ENCODE measurements at regions not wholly inside any gene's neighbourhood (a gene's known extent, or its start where the extent isn't known, plus 50 kb on each side); places are given as distances from the start of the nearest gene placed in this dataset.
"Not testable (repeated sequence)": the region's sequence is repeated elsewhere in the genome, so short reads cannot be mapped to it uniquely, and the experiment has no call there.

GRCh38 chr5:19140276-19140675 lies 847.7 kb downstream of the CDH18 start:
- no peak for ATAC-seq

GRCh38 chr5:19141937-19142524 lies 846.0 kb downstream of the CDH18 start:
- ATAC-seq, result not testable (repeated sequence)

DNA sequence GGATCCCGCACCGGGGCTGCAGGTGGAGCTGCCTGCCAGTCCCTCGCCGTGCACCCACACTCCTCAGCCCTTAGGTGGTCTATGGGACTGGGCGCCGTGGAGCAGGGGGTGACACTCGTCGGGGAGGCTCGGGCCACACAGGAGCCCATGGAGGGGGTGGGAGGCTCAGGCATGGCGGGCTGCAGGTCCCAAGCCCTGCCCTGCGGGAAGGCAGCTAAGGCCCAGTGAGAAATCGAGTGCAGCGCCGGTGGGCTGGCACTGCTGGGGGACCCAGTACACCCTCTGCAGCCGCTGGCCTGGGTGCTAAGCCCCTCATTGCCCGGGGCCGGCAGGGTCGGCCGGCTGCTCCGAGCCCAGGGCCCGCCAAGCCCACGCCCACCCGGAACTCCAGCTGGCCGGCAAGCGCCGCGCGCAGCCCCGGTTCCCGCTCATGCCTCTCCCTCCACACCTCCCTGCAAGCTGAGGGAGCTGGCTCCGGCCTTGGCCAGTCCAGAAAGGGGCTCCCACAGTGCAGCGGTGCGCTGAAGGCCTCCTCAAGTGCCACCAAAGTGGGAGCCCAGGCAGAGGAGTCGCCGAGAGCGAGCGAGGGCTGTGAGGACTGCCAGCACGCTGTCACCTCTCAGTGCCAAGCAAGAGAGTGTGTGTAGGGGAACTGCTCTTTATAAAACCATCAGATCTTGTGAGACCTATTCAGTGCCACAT lies 845.1 kb downstream of the CDH18 start:
- ATAC-seq, result not testable (repeated sequence)

- ATAC-seq, result no peak
Measured at GRCh38 chr5:19143935-19144334, 844.1 kb downstream of the CDH18 start.

DNA sequence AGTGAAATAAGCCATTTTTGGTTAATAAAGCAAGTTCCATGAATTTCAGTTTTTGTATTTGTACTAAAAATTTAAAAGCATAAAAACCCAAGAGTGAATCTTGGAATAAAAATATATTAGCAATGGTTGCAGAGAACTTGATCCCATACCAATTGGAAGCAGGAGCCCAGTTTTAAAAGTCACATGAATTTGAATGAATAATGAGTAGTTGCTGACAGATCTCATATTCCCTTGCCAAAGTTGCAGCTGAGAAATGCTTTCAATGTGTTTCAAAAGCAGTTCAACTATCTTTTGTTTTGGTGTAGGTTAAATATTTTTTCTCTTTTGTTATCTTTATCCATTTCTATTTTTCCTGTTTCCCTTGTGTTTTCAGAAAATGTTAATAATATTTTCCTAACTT lies 818.6 kb downstream of the CDH18 start:
- ATAC-seq, result no peak

DNA sequence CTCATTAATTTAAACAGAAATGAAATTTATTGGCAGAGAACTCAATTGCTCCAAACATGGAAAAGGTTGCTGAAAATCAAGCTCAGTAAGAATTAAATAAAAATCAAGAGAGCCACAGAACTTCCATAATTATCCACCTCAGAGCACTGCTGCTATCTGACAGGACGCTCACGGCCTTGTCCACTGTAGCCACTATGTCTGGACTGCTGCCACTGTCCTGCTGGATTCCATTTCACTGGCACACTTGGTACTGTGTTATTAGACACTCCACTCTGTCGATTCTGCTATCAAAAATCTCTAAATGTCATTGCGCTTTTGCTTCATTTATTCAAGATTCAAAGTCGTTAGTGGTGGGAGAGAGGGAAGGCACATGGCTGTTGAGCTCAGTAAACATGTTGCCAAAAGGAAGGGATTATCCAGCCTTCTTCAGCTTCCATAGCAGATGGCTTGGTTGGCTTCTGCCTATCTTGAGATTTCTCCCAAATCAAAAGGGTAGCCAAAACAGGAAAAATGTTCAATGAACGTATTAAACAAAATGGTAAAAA lies 815.0 kb downstream of the CDH18 start:
- ATAC-seq, result no peak

DNA sequence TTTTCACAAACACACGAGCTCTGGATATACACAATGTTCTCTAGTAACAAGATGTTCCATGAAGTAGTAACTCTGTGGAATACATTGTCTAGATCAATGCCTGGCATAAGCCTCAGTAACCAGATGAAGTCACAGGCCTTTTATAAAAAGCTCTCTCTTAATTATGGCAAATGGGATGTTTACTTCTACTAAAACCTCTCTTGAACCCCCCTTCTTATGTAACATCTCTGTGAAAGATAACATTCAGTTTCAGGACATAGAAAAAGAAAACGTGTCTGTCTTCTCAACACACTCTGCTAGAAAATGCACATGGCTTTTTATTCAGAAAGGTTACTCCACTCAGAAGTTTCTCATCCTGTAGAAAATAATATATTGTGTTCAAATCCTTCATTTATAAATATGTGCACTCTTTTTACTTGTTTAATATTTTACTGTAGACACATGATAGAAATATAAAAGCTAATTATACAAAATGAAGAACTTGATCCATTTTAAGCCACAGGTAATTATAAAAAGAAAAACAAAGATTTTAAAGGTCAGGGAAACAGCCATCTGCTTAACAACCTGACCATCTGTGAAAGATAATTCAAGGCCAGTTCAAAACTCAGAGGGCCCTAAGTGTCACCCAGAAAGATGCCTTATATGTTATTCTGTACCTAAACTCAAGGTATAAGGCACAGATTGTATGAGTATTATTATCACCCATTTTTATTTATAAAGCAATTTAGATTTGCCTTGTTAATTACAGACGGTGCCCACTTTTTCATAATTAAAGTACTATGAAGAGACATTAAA lies 812.0 kb downstream of the CDH18 start:
- no peak for ATAC-seq

- ATAC-seq, result no peak
Measured at GRCh38 chr5:19179571-19179970, 808.4 kb downstream of the CDH18 start.

- no peak for ATAC-seq
Measured at GRCh38 chr5:19189176-19189575, 798.8 kb downstream of the CDH18 start.

DNA sequence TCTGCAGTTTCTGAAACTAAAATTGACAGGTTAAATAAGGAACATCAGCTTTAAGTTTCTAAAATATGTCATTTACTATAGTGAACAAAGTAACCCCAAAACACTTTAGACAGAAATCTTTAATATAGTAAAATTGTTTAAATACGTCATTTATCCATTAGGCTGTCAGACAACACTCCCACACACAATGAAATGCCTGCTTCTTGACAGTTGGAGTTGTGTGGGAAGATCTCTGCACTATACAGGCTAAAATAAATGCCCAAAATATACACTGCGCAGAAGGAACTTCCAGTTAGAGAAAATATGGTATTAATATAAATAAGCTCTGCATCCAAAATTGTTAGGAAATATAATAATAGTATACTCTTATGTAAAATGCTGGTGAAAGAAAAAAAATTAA lies 794.4 kb downstream of the CDH18 start:
- ATAC-seq, result no peak

GRCh38 chr5:19196631-19197030 lies 791.4 kb downstream of the CDH18 start:
- ATAC-seq, result no peak

DNA sequence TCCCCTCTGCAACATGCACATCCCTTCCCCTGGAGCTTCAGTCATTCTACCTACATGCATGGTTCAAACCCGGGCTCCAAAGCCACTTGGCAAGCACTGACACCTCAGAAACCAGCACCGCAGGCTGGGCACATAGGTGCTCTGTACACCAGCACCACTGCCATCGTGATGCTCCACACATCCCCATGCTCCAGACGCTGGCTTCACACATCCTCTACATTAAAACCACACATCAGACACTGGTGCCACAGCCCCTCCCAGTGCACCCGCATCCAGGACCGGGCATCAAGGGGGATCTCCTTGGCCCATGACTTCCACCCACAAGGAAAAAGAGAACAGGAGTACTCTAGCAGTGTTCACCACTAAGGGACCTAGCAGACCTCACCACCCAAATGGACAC lies 787.7 kb downstream of the CDH18 start:
- no peak for ATAC-seq

DNA sequence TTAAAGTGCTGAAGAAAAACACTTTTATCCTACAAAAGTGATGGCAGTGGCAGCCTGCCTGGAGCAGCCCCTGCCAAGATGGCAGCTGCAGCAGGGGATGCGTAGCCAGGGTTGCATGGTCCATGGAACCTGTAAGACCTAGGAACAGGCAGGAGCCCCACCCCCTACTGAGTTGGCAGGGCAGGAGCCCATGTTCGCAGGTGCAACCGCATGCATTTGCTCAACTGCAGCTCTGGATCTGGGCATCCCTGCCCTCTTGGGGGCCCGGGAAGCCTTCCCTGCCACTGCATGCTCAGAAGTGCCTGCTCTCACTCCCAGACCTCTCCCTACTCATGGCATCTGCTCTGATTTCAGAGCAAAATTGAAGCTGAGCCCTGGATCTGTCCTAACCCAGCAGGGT lies 779.6 kb downstream of the CDH18 start:
- no peak for ATAC-seq

GRCh38 chr5:19210886-19211285 lies 777.1 kb downstream of the CDH18 start:
- ATAC-seq, result no peak

GRCh38 chr5:19229179-19229835 lies 758.7 kb downstream of the CDH18 start:
- ATAC-seq, result no peak

- ATAC-seq, result no peak
Measured at GRCh38 chr5:19233573-19233972, 754.4 kb downstream of the CDH18 start.

GRCh38 chr5:19235101-19235584 lies 752.9 kb downstream of the CDH18 start:
- ATAC-seq, result no peak

DNA sequence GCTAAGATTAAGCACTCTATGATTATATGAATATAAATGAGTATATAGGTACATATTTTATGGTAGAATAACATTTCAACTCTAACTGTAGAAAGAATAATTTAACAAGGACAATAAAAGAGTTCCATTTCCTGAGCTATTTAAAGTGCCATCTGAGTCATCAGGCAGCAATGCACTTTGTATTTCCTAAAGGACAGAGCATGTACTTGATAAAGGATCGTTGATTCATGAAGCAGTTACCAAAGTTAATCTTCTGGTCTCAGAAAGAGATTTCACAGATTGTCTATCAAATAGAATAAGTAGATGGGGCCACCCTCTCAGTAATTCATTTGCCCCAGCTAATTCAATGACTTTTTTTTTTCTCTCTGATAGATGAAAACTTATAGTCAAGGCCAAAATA lies 747.8 kb downstream of the CDH18 start:
- no peak for ATAC-seq

DNA sequence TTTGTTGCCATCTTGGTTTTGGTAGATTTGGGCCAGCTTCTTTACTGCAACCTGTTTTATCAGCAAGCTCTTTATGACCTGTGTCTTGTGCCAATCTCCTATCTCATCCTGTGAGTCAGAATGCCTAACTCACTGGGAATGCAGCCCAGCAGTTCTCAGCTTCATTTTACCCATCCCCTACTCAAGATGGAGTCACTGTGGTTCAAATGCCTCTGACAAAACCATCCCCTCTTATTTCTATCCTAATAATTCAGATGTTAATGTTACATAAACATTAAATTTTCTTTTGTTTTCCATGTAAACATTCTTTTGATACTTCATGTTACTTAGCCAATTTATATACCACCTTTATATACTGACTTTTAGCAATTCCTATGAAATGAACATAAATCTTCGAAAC lies 746.3 kb downstream of the CDH18 start:
- no peak for ATAC-seq

GRCh38 chr5:19246191-19246590 lies 741.8 kb downstream of the CDH18 start:
- ATAC-seq, result not testable (repeated sequence)

DNA sequence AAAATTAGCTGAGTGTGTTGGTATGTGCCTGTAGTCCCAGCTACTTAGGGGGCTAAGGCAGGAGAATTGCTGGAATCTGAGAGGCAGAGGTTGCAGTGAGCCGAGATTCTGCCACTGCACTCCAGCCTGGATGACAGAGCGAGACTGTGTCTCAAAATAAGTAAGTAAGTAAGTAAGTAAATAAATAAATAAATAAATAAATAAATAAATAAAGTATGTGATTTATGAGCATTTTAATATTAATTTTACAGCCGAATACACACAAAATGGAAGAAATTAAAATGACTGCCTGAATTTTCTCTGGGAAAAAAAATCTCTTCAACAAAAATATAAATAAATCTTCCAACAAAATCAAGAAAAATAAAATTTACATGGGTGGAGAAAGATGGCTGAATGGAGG lies 740.7 kb downstream of the CDH18 start:
- no peak for ATAC-seq

DNA sequence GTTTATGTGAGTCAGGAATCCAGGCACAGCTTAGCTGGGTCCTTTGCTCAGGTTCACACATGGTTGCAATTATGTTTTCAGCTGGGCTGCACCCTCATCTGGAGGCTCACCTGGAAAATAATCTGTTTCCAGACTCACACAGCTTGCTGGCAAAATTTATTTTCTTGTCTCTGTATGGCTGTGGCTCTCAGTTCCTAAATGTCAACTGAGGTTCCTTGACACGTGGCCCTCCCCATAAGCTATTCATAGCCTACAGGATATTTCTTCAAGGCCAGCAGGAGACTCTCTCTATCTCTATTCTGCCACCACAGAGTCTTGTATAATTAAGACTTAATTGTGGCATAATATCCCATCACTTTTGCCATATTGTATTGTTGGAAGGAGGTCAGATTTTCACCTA lies 732.0 kb downstream of the CDH18 start:
- ATAC-seq, result no peak

- ATAC-seq, result no peak
Measured at GRCh38 chr5:19258686-19259085, 729.3 kb downstream of the CDH18 start.

Measured in esophagus mucosa (tissue), 1 donor.